K562 (cell line): ENCODE measurements at regions not wholly inside any gene's neighbourhood (a gene's known extent, or its start where the extent isn't known, plus 50 kb on each side); places are given as distances from the start of the nearest gene placed in this dataset.

Experiments
- ATAC-seq: fragments of 200-7000 bp; cut with Tn5 transposase; 3 replicates; pipeline ENCODE4 v1.9.1; 2020; ENCODE audit warnings: moderate library complexity
- BruUV-seq: library from RNA; stranded (reverse); fragments of 400-500 nt; replicated peaks from 2 replicates; lab custom pipeline; 2021; lab: Mats Ljungman, UMichigan
- CTCF ChIA-PET: fragments of 300-600 bp; formaldehyde crosslinking; extraction: SDS; loops from one replicate; lab custom pipeline; 2021; ENCODE audit warnings: low intra/inter-chr PET ratio; lab: Yijun Ruan, JAX
- POLR2A ChIA-PET: fragments of 300-600, 350-650 bp; sonication (Branson Sonifier 250); formaldehyde crosslinking; extraction: SDS; loops from one replicate; lab custom pipeline; 2021; ENCODE audit warnings: antibody characterized with exemption, inconsistent platforms; lab: Yijun Ruan, JAX
- DNase-seq, 4 experiments: peaks; one replicate each; pipeline versions ENCODE4 v3.0.0 to v3.0.0-alpha.2; 2011 to 2018; ENCODE audit warnings: low spot score in 3 of 4, mixed read lengths in 3 of 4; ENCODE audit errors: extremely low read depth in 1 of 4
- FAIRE-seq: peaks from 2 replicates; lab custom pipeline; 2011; peaks lifted over from hg19 to GRCh38; lab: Jason Lieb, UNC
- H2AFZ ChIP-seq: 2 replicates; pipeline ENCODE4 v1.6.0; 2011; ENCODE audit warnings: low read depth, low read length, control low read depth, inconsistent platforms
- H3K27ac ChIP-seq: fragments of 200-600 bp; 3 replicates; pipeline ENCODE4 v1.8.0; 2011; ENCODE audit warnings: low read depth, mild to moderate bottlenecking, control low read depth, inconsistent platforms, low read length, moderate library complexity, mixed read lengths; ENCODE audit errors: extremely low read depth
- H3K27me3 ChIP-seq, 2 experiments: fragments of 300-600 bp in 1 of 2; 2 replicates in 1 of 2; 3 replicates in 1 of 2; pipeline versions ENCODE4 v1.6.0 to v1.8.0; 2011; ENCODE audit warnings: inconsistent platforms in 2 of 2, low read length in 2 of 2, mild to moderate bottlenecking in 1 of 2, mixed read lengths in 1 of 2, moderate library complexity in 1 of 2; ENCODE audit not compliant: control insufficient read depth in 2 of 2, insufficient read depth in 2 of 2
- H3K36me3 ChIP-seq: fragments of 300-600 bp; 3 replicates; pipeline ENCODE4 v1.8.0; 2011; ENCODE audit warnings: mild to moderate bottlenecking, low read length, inconsistent platforms; ENCODE audit not compliant: control insufficient read depth, insufficient read depth
- H3K4me1 ChIP-seq, 2 experiments: fragments of 200-600 bp in 1 of 2; replicated peaks in 1 of 2; 2 replicates in 1 of 2; 3 replicates in 1 of 2; pipeline versions ENCODE4 v1.5.1 to v1.8.0; 2011; ENCODE audit warnings: inconsistent platforms in 2 of 2, low read length in 2 of 2, mild to moderate bottlenecking in 1 of 2, mixed read lengths in 1 of 2, moderate library complexity in 1 of 2; ENCODE audit not compliant: control insufficient read depth in 2 of 2, insufficient read depth in 2 of 2
- H3K4me2 ChIP-seq: 2 replicates; pipeline ENCODE4 v1.6.1; 2011; ENCODE audit warnings: low read length, control low read depth, inconsistent platforms, mixed read lengths; ENCODE audit not compliant: insufficient read depth
- H3K4me3 ChIP-seq: fragments of 200-600 bp; sonication (generic), shearing (Covaris generic); 2 replicates; pipeline ENCODE4 v1.5.1; 2016; ENCODE audit warnings: control low read depth, inconsistent platforms
- H3K79me2 ChIP-seq: fragments of 200-600 bp; 3 replicates; pipeline ENCODE4 v1.8.0; 2011; ENCODE audit warnings: low read length, inconsistent platforms; ENCODE audit not compliant: control insufficient read depth, insufficient read depth
- H3K9ac ChIP-seq, 2 experiments: 2 replicates each; pipeline versions ENCODE4 v1.6.0 to v1.6.1; 2011; ENCODE audit warnings: low read depth in 2 of 2, low read length in 2 of 2, control low read depth in 1 of 2, inconsistent platforms in 1 of 2, mild to moderate bottlenecking in 1 of 2, mixed read lengths in 1 of 2; ENCODE audit not compliant: insufficient read depth in 1 of 2
- H3K9me1 ChIP-seq: one replicate; pipeline ENCODE4 v1.6.0; 2011; ENCODE audit warnings: inconsistent platforms, mild to moderate bottlenecking, low read length, moderate library complexity; ENCODE audit not compliant: control insufficient read depth, insufficient read depth
- H3K9me3 ChIP-seq: replicated peaks from 2 replicates; pipeline ENCODE4 v1.5.1; 2011; ENCODE audit warnings: low read depth, low read length, inconsistent platforms; ENCODE audit not compliant: control insufficient read depth, insufficient read depth
- H4K20me1 ChIP-seq: replicated peaks from 2 replicates; pipeline ENCODE4 v1.6.1; 2011; ENCODE audit warnings: low read length, inconsistent platforms, mixed read lengths; ENCODE audit not compliant: control insufficient read depth, insufficient read depth
- CEBPB ChIP-seq: fragments of 450-650 bp; IDR thresholded peaks from 2 replicates; pipeline ENCODE4 v1.6.1; 2016; ENCODE audit warnings: missing genetic modification characterization, missing compliant biosample characterization
- DPF2 ChIP-seq: fragments of 450-650 bp; IDR thresholded peaks from 2 replicates; pipeline ENCODE4 v1.6.1; 2016
- EZH2 ChIP-seq: IDR thresholded peaks from 2 replicates; pipeline ENCODE4 v1.6.1; 2012; ENCODE audit warnings: low read depth, mild to moderate bottlenecking, inconsistent platforms, low read length, borderline replicate concordance
- FOXA1 ChIP-seq: fragments of 450-650 bp; IDR thresholded peaks from 2 replicates; pipeline ENCODE4 v1.6.1; 2016; ENCODE audit warnings: mild to moderate bottlenecking, borderline replicate concordance
- FOXA3 ChIP-seq, 2 experiments: fragments of 450-650 bp in 1 of 2; sonication (generic) in 1 of 2; formaldehyde crosslinking; IDR thresholded peaks in 1 of 2; conservative IDR thresholded peaks in 1 of 2; 2 replicates each; pipeline versions ENCODE4 v1.4.0 to v1.8.0; 2020 to 2022; ENCODE audit warnings: mild to moderate bottlenecking in 2 of 2, missing genetic modification reagents in 1 of 2
- FOXJ2 ChIP-seq: fragments of 200-800 bp; sonication (Bioruptor generic); IDR thresholded peaks from 2 replicates; pipeline ENCODE4 v1.6.1; 2016; ENCODE audit warnings: missing genetic modification characterization, missing compliant biosample characterization
- KLF10 ChIP-seq: fragments of 250-450 bp; sonication (Bioruptor Pico); IDR thresholded peaks from 2 replicates; pipeline ENCODE4 v1.6.1; 2021; ENCODE audit warnings: matching md5 sums
- MYBL2 ChIP-seq, 2 experiments: fragments of 450-650 bp in 1 of 2; sonication (generic) in 1 of 2; formaldehyde crosslinking in 1 of 2; IDR thresholded peaks; 2 replicates each; pipeline versions ENCODE4 v1.6.1 to v1.8.1; 2017 to 2022; ENCODE audit warnings: borderline replicate concordance in 1 of 2, inconsistent platforms in 1 of 2, low read depth in 1 of 2, mild to moderate bottlenecking in 1 of 2, missing genetic modification reagents in 1 of 2, moderate library complexity in 1 of 2
- NCOA4 ChIP-seq: fragments of 450-650 bp; IDR thresholded peaks from 2 replicates; pipeline ENCODE4 v1.6.1; 2018; ENCODE audit warnings: mild to moderate bottlenecking; ENCODE audit not compliant: partially characterized antibody
- PHF8 ChIP-seq: fragments of 200-600 bp; sonication (generic); IDR thresholded peaks from 2 replicates; pipeline ENCODE4 v1.6.1; 2012; ENCODE audit warnings: mixed run types, mild to moderate bottlenecking, inconsistent platforms, low read length, moderate library complexity, borderline replicate concordance
- SMARCC2 ChIP-seq: fragments of 450-650 bp; IDR thresholded peaks from 2 replicates; pipeline ENCODE4 v1.6.1; 2017; ENCODE audit warnings: antibody characterized with exemption, moderate library complexity, mild to moderate bottlenecking, low read depth
- U2AF2 ChIP-seq: fragments of 200-400 bp; formaldehyde crosslinking; optimal IDR thresholded peaks from 2 replicates; pipeline ENCODE3; 2017; ENCODE audit warnings: low read depth, mild to moderate bottlenecking, low read length
- WGBS: fragments of 100-300 bp; shearing (Covaris generic); methylation state at CpG from one replicate; pipeline ENCODE4 v1.1.6; 2016; ENCODE audit warnings: low coverage, mixed read lengths; ENCODE audit not compliant: insufficient coverage; ENCODE audit errors: missing lambda C conversion rate; 5-methylcytosine and 5-hydroxymethylcytosine counted together
- in situ Hi-C: fragments of 300-500 bp; cut with MboI; formaldehyde crosslinking; loops from 4 replicates; pipeline ENCODE4 v1.15.0; 2018; ENCODE audit warnings: inconsistent platforms, mixed read lengths
- intact Hi-C: fragments of 100-400 bp; cut with micrococcal nuclease; formaldehyde crosslinking; loops from 2 replicates; pipeline ENCODE4 v1.14.2; 2022
- TF ChIP-seq, protein P1 (sequence below): sonication (generic); formaldehyde crosslinking; IDR thresholded peaks from 2 replicates; pipeline ENCODE4 v1.8.0; 2023; ENCODE audit warnings: missing genetic modification reagents, mild to moderate bottlenecking, borderline replicate concordance

DNA sequence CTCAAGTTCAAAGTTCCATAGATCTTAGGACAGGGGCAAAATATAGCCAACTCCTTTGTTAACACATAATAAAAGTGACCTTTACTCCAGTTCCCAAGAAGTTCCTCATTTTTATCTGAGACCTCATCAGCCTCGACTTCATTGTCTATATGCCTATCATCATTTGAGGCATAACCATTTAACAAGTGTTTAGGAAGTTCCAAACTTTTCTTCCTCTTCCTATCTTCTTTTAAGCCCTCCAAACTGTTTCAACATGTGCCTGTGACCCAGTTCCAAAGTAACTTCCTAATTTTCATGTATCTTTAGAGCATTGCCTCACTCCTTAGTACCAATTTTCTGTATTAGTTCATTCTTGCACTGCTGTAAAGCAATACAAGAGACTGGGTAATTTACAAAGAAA, 569.1 kb downstream of the ANKRD7 start:
- Histone ChIP-seq H3K27me3 (no peaks in the 10 kb centered on the region), H3K36me3 (no peaks in the 10 kb centered on the region), H3K9ac (no peak overlapping the region), H3K4me3 (no peak overlapping the region), H3K4me1 (no peaks in the 10 kb centered on the region), H3K27ac (no peak overlapping the region), H3K9me3 (0 out of 2 replicates have a peak, but pooled peaks cover 2% of the 10 kb centered on the region), H3K79me2 (no peaks in the 10 kb centered on the region), H2AFZ (no peak overlapping the region), H4K20me1 (no peaks in the 10 kb centered on the region), H3K4me2 (no peak overlapping the region), H3K9me1 (no peaks in the 10 kb centered on the region)
- ChIA-PET POLR2A (no interaction called here), CTCF (no interaction called here)
- intact Hi-C loops (no loop called here), in situ Hi-C loops (no loop called here)
- ATAC-seq (no peak), FAIRE-seq (no peak), DNase-seq (no peak)
- 0% methylated on average over 1 of the region's 1 CpG for WGBS
- no TSS peak for BruUV-seq
- no peak for TF ChIP-seq SMARCC2
- TF ChIP-seq KLF10 = no peak
- no peak for TF ChIP-seq FOXA1
- TF ChIP-seq FOXJ2 (tag) = no peak
- no peak for TF ChIP-seq MYBL2 (IDR thresholded peaks at IDR 0.05; ENCODE audit: low read depth)
- TF ChIP-seq MYBL2 (CRISPR knock-in tag; IDR thresholded peaks at IDR 0.05; ENCODE audit: borderline replicate concordance) = no peak
- TF ChIP-seq, protein P1, sequence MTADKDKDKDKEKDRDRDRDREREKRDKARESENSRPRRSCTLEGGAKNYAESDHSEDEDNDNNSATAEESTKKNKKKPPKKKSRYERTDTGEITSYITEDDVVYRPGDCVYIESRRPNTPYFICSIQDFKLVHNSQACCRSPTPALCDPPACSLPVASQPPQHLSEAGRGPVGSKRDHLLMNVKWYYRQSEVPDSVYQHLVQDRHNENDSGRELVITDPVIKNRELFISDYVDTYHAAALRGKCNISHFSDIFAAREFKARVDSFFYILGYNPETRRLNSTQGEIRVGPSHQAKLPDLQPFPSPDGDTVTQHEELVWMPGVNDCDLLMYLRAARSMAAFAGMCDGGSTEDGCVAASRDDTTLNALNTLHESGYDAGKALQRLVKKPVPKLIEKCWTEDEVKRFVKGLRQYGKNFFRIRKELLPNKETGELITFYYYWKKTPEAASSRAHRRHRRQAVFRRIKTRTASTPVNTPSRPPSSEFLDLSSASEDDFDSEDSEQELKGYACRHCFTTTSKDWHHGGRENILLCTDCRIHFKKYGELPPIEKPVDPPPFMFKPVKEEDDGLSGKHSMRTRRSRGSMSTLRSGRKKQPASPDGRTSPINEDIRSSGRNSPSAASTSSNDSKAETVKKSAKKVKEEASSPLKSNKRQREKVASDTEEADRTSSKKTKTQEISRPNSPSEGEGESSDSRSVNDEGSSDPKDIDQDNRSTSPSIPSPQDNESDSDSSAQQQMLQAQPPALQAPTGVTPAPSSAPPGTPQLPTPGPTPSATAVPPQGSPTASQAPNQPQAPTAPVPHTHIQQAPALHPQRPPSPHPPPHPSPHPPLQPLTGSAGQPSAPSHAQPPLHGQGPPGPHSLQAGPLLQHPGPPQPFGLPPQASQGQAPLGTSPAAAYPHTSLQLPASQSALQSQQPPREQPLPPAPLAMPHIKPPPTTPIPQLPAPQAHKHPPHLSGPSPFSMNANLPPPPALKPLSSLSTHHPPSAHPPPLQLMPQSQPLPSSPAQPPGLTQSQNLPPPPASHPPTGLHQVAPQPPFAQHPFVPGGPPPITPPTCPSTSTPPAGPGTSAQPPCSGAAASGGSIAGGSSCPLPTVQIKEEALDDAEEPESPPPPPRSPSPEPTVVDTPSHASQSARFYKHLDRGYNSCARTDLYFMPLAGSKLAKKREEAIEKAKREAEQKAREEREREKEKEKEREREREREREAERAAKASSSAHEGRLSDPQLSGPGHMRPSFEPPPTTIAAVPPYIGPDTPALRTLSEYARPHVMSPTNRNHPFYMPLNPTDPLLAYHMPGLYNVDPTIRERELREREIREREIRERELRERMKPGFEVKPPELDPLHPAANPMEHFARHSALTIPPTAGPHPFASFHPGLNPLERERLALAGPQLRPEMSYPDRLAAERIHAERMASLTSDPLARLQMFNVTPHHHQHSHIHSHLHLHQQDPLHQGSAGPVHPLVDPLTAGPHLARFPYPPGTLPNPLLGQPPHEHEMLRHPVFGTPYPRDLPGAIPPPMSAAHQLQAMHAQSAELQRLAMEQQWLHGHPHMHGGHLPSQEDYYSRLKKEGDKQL = no peak
- no peak for TF ChIP-seq CEBPB
- TF ChIP-seq DPF2 = no peak
- no peak for TF ChIP-seq EZH2
- no peak for TF ChIP-seq FOXA3 (CRISPR knock-in tag; conservative IDR thresholded peaks at IDR 0.05 in 1 of 2, IDR thresholded peaks at IDR 0.05 in 1 of 2)
- TF ChIP-seq NCOA4 = no peak
- TF ChIP-seq U2AF2 = no peak
- TF ChIP-seq PHF8 = no peak
